SU-DHL-6 (cell line): ENCODE measurements at regions not wholly inside any gene's neighbourhood (a gene's known extent, or its start where the extent isn't known, plus 50 kb on each side); places are given as distances from the start of the nearest gene placed in this dataset.

ENCODE experiments used
- EZH2phosphoT487 ChIP-seq: fragments of 200-600 bp; sonication (generic), shearing (Covaris generic); conservative IDR thresholded peaks from 2 replicates; pipeline ENCODE4 v1.6.1; 2018; ENCODE audit warnings: mild to moderate bottlenecking, antibody characterized with exemption, low read length, moderate library complexity, mixed read lengths
- TF ChIP-seq, protein P1 (sequence below): fragments of 200-600 bp; sonication (generic); IDR thresholded peaks from one replicate; pipeline ENCODE4 v1.5.1; 2017; ENCODE audit warnings: antibody characterized with exemption, mild to moderate bottlenecking, low read length, moderate library complexity; ENCODE audit not compliant: insufficient read depth, poor library complexity, severe bottlenecking

DNA sequence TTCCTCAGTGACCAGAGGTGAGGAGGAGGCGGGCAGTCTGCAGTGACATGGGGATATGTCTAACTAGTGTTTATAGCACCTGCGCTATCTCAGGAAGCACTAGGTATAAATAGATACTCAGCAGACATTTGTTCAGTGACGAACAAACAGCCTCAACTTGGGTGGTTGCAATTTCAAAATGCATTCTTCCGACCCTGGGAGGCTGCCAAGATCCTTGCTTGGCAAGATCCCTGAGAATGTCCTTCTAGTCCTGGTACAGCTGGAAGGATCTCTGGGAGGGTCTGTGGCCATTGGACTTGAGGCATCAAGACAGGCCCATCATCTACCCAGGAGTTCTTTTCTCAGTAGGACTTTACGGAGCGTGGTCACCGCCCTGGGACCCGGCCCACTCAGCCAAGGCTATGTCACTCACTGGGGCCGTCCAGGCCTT, 299.5 kb downstream of the ZNF536 start:
- TF ChIP-seq, protein P1, sequence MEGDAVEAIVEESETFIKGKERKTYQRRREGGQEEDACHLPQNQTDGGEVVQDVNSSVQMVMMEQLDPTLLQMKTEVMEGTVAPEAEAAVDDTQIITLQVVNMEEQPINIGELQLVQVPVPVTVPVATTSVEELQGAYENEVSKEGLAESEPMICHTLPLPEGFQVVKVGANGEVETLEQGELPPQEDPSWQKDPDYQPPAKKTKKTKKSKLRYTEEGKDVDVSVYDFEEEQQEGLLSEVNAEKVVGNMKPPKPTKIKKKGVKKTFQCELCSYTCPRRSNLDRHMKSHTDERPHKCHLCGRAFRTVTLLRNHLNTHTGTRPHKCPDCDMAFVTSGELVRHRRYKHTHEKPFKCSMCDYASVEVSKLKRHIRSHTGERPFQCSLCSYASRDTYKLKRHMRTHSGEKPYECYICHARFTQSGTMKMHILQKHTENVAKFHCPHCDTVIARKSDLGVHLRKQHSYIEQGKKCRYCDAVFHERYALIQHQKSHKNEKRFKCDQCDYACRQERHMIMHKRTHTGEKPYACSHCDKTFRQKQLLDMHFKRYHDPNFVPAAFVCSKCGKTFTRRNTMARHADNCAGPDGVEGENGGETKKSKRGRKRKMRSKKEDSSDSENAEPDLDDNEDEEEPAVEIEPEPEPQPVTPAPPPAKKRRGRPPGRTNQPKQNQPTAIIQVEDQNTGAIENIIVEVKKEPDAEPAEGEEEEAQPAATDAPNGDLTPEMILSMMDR, result no peak
- no peak for TF ChIP-seq EZH2phosphoT487
